ENCODE measurements at regions not wholly inside any gene's neighbourhood (a gene's known extent, or its start where the extent isn't known, plus 50 kb on each side); places are given as distances from the start of the nearest gene placed in this dataset.

GRCh38 chr18:24853076-24853475 lies 392.6 kb downstream of the HRH4 start:
- H3K36me3 ChIP-seq (ENCODE audit: control insufficient read depth in 4 of 4, insufficient read depth in 3 of 4, low read depth in 1 of 4, low read length in 3 of 4), result no peaks in the 10 kb centered on the region
- peaks cover 0 to 2% (median 0%) of the 10 kb centered on the region in 4 donors for H3K27me3 ChIP-seq (ENCODE audit: control insufficient read depth in 4 of 4, insufficient read depth in 4 of 4, low read length in 3 of 4)
- H3K4me3 ChIP-seq (ENCODE audit: low read depth in 1 of 3, low read length in 3 of 3), result no peak overlapping the region
- no peaks in the 10 kb centered on the region for H3K4me1 ChIP-seq (ENCODE audit: control insufficient read depth in 4 of 4, insufficient read depth in 4 of 4, low read length in 3 of 4)
- TF ChIP-seq RAD21 (IDR thresholded peaks at IDR 0.05), result no peak
- TF ChIP-seq FOXA2 (IDR thresholded peaks at IDR 0.05), result no peak
- TF ChIP-seq NR2F2 (IDR thresholded peaks at IDR 0.05), result no peak
- no peaks in the 10 kb centered on the region for H3K9me3 ChIP-seq (ENCODE audit: control insufficient read depth in 4 of 4, low read length in 3 of 4)
- no peak overlapping the region for H3K27ac ChIP-seq (ENCODE audit: low read depth in 1 of 2, low read length in 2 of 2)
- no peak overlapping the region for H3K9ac ChIP-seq (ENCODE audit: low read depth in 1 of 2, low read length in 2 of 2)
- WGBS, result 73% methylated on average over 4 of the region's 4 CpGs
- no peak for DNase-seq (ENCODE audit: low spot score)

DNA sequence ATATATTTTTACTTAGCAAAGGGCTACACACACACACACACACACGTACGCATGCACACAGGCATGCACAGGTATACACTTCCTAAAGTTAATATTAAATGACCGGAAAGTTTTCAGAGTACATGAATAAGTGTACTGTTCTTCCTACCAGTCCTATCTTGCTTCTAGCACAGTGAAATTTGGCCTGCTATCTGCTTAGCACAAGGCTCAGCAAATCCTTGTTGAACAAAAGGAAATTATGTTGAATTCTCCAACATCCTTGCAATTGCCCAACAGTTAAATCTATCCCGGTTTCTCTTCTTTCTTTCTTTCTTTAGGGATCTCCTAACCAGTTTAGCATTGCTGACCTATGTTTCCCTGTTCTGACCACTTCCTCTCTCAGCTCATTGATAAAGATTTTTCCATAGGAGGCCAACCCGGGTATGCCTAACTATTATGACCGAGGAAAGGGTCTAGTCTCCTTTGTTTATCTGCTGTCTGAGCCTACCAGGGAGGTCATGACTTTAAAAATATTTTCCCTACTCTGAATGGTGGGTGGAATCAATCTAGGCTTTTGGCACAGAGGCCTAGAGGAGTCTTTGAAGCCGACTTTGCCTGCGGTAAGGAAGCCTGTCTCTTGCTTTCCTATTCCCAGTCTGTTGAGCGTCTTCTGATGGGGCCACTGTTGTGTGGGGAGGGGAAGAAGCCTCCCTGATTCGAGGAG lies 400.7 kb downstream of the HRH4 start:
- H3K27me3 ChIP-seq (ENCODE audit: control insufficient read depth in 4 of 4, insufficient read depth in 4 of 4, low read length in 3 of 4), result peaks cover 0 to 3% (median 0%) of the 10 kb centered on the region in 4 donors
- DNase-seq (ENCODE audit: low spot score), result no peak
- no peak overlapping the region for H3K9ac ChIP-seq (ENCODE audit: low read depth in 1 of 2, low read length in 2 of 2)
- no peak overlapping the region for H3K4me3 ChIP-seq (ENCODE audit: low read depth in 1 of 3, low read length in 3 of 3)
- H3K27ac ChIP-seq (ENCODE audit: low read depth in 1 of 2, low read length in 2 of 2), result no peak overlapping the region
- no peaks in the 10 kb centered on the region for H3K36me3 ChIP-seq (ENCODE audit: control insufficient read depth in 4 of 4, insufficient read depth in 3 of 4, low read depth in 1 of 4, low read length in 3 of 4)
- H3K4me1 ChIP-seq (ENCODE audit: control insufficient read depth in 4 of 4, insufficient read depth in 4 of 4, low read length in 3 of 4), result no peaks in the 10 kb centered on the region
- no peak for TF ChIP-seq HNF4A (conservative IDR thresholded peaks at IDR 0.05)
- H3K9me3 ChIP-seq (ENCODE audit: control insufficient read depth in 4 of 4, low read length in 3 of 4), result no peaks in the 10 kb centered on the region
- WGBS, result 60% methylated on average over 10 of the region's 10 CpGs

GRCh38 chr18:24862201-24862816 lies 401.9 kb downstream of the HRH4 start:
- WGBS, result 72% methylated on average over 18 of the region's 18 CpGs
- Histone ChIP-seq H3K4me3 (ENCODE audit: low read depth in 1 of 3, low read length in 3 of 3) (no peak overlapping the region), H3K27me3 (ENCODE audit: control insufficient read depth in 4 of 4, insufficient read depth in 4 of 4, low read length in 3 of 4) (peaks cover 0 to 3% (median 0%) of the 10 kb centered on the region in 4 donors), H3K27ac (ENCODE audit: low read depth in 1 of 2, low read length in 2 of 2) (no peak overlapping the region), H3K9ac (ENCODE audit: low read depth in 1 of 2, low read length in 2 of 2) (no peak overlapping the region), H3K36me3 (ENCODE audit: control insufficient read depth in 4 of 4, insufficient read depth in 3 of 4, low read depth in 1 of 4, low read length in 3 of 4) (no peaks in the 10 kb centered on the region), H3K4me1 (ENCODE audit: control insufficient read depth in 4 of 4, insufficient read depth in 4 of 4, low read length in 3 of 4) (no peaks in the 10 kb centered on the region), H3K9me3 (ENCODE audit: control insufficient read depth in 4 of 4, low read length in 3 of 4) (no peaks in the 10 kb centered on the region)
- TF ChIP-seq EGR1 (IDR thresholded peaks at IDR 0.05; ENCODE audit: low read depth in 2 of 2) (no peak), TAF1 (conservative IDR thresholded peaks at IDR 0.05) (no peak), HNF4G (IDR thresholded peaks at IDR 0.05) (no peak), SP1 (IDR thresholded peaks at IDR 0.05) (no peak), MAX (IDR thresholded peaks at IDR 0.05) (no peak), ZBTB33 (IDR thresholded peaks at IDR 0.05) (no peak), REST (IDR thresholded peaks at IDR 0.05) (no peak), YY1 (IDR thresholded peaks at IDR 0.05) (no peak), HNF4A (conservative IDR thresholded peaks at IDR 0.05) (no peak), RXRA (IDR thresholded peaks at IDR 0.05) (no peak), RAD21 (IDR thresholded peaks at IDR 0.05) (no peak)
- TF ChIP-seq, protein P1, sequence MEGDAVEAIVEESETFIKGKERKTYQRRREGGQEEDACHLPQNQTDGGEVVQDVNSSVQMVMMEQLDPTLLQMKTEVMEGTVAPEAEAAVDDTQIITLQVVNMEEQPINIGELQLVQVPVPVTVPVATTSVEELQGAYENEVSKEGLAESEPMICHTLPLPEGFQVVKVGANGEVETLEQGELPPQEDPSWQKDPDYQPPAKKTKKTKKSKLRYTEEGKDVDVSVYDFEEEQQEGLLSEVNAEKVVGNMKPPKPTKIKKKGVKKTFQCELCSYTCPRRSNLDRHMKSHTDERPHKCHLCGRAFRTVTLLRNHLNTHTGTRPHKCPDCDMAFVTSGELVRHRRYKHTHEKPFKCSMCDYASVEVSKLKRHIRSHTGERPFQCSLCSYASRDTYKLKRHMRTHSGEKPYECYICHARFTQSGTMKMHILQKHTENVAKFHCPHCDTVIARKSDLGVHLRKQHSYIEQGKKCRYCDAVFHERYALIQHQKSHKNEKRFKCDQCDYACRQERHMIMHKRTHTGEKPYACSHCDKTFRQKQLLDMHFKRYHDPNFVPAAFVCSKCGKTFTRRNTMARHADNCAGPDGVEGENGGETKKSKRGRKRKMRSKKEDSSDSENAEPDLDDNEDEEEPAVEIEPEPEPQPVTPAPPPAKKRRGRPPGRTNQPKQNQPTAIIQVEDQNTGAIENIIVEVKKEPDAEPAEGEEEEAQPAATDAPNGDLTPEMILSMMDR (IDR thresholded peaks at IDR 0.05; ENCODE audit: low read depth, low read length, missing input control), result no peak
- TF ChIP-seq, protein P2, sequence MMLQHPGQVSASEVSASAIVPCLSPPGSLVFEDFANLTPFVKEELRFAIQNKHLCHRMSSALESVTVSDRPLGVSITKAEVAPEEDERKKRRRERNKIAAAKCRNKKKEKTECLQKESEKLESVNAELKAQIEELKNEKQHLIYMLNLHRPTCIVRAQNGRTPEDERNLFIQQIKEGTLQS (IDR thresholded peaks at IDR 0.05), result no peak
- DNase-seq (ENCODE audit: low spot score), result no peak

Measured in liver (tissue), 8 donors.